GM12878 (cell line): ENCODE measurements at regions not wholly inside any gene's neighbourhood (a gene's known extent, or its start where the extent isn't known, plus 50 kb on each side); places are given as distances from the start of the nearest gene placed in this dataset.

ENCODE experiments used
- ATAC-seq: fragments of 200-7000 bp; cut with Tn5 transposase; 3 replicates; pipeline ENCODE4 v1.9.1; 2020; ENCODE audit warnings: mild to moderate bottlenecking, moderate library complexity
- BruUV-seq: library from RNA; stranded (reverse); fragments of 400-500 nt; replicated peaks from 2 replicates; lab custom pipeline; 2021; lab: Mats Ljungman, UMichigan
- CTCF ChIA-PET: fragments of 300-600 bp; sonication (Branson Sonifier 250); formaldehyde crosslinking; extraction: SDS; loops from one replicate; lab custom pipeline; 2021; ENCODE audit warnings: inconsistent platforms; lab: Yijun Ruan, JAX
- POLR2A ChIA-PET: fragments of 350-600 bp; formaldehyde crosslinking; extraction: SDS; loops from one replicate; lab custom pipeline; 2021; ENCODE audit warnings: inconsistent platforms; lab: Charles Lee
- RAD21 ChIA-PET: fragments of 300-600 bp; sonication (Branson Sonifier 250); formaldehyde crosslinking; loops from one replicate; lab custom pipeline; 2023; ENCODE audit warnings: antibody characterized with exemption; ENCODE audit not compliant: unreplicated experiment; lab: Charles Lee
- SMC1A ChIA-PET: fragments of 300-600 bp; sonication (Branson Sonifier 250); formaldehyde crosslinking; loops from one replicate; lab custom pipeline; 2023; ENCODE audit not compliant: unreplicated experiment, uncharacterized antibody; lab: Charles Lee
- DNase-seq: peaks from one replicate; pipeline ENCODE4 v3.0.0-alpha.2; 2011; ENCODE audit warnings: low read depth, low spot score
- FAIRE-seq: peaks from 3 replicates; lab custom pipeline; 2011; peaks lifted over from hg19 to GRCh38; lab: Jason Lieb, UNC
- H2AFZ ChIP-seq: 2 replicates; pipeline ENCODE4 v1.6.0; 2011; ENCODE audit warnings: low read depth, low read length, control low read depth; ENCODE audit not compliant: control insufficient read depth
- H3K27ac ChIP-seq: 2 replicates; pipeline ENCODE4 v1.5.1; 2011; ENCODE audit warnings: control low read depth; ENCODE audit not compliant: control insufficient read depth, insufficient read depth
- H3K27me3 ChIP-seq, 2 experiments: replicated peaks in 1 of 2; 2 replicates each; pipeline versions ENCODE4 v1.6.0 to v1.6.1; 2011; ENCODE audit warnings: low read length in 1 of 2; ENCODE audit not compliant: control insufficient read depth in 2 of 2, insufficient read depth in 2 of 2
- H3K36me3 ChIP-seq, 2 experiments: 2 replicates each; pipeline ENCODE4 v1.5.1; 2011; ENCODE audit warnings: low read length in 1 of 2; ENCODE audit not compliant: control insufficient read depth in 2 of 2, insufficient read depth in 2 of 2
- H3K4me1 ChIP-seq: 2 replicates; pipeline ENCODE4 v1.6.1; 2011; ENCODE audit warnings: mild to moderate bottlenecking, low read length, moderate library complexity, mixed read lengths; ENCODE audit not compliant: control insufficient read depth, insufficient read depth
- H3K4me2 ChIP-seq: 2 replicates; pipeline ENCODE4 v1.6.0; 2011; ENCODE audit warnings: control low read depth; ENCODE audit not compliant: control insufficient read depth, insufficient read depth
- H3K4me3 ChIP-seq: fragments of 200-600 bp; sonication (generic); 2 replicates; pipeline ENCODE4 v1.5.1; 2016
- H3K79me2 ChIP-seq: 2 replicates; pipeline ENCODE4 v1.6.0; 2011; ENCODE audit warnings: low read length; ENCODE audit not compliant: control insufficient read depth, insufficient read depth
- H3K9ac ChIP-seq: 2 replicates; pipeline ENCODE4 v1.8.0; 2011; ENCODE audit warnings: low read length, control low read depth, mixed read lengths; ENCODE audit not compliant: control insufficient read depth, insufficient read depth
- H3K9me3 ChIP-seq: replicated peaks from 3 replicates; pipeline ENCODE4 v1.5.1; 2011; ENCODE audit warnings: mild to moderate bottlenecking, low read length; ENCODE audit not compliant: control insufficient read depth, insufficient read depth
- H4K20me1 ChIP-seq: 2 replicates; pipeline ENCODE4 v1.6.0; 2011; ENCODE audit not compliant: control insufficient read depth, insufficient read depth
- EGR1 ChIP-seq, 2 experiments: IDR thresholded peaks; 1 replicate in 1 of 2; 2 replicates in 1 of 2; pipeline ENCODE4 v1.6.1; 2011 to 2012; ENCODE audit warnings: low read depth in 2 of 2, low read length in 2 of 2, borderline replicate concordance in 1 of 2, mild to moderate bottlenecking in 1 of 2, moderate library complexity in 1 of 2
- MTA3 ChIP-seq: IDR thresholded peaks from 2 replicates; pipeline ENCODE4 v1.6.1; 2012; ENCODE audit warnings: low read length, inconsistent platforms, borderline replicate concordance
- NFIC ChIP-seq: IDR thresholded peaks from 2 replicates; pipeline ENCODE4 v1.6.1; 2012; ENCODE audit warnings: low read depth, mild to moderate bottlenecking, inconsistent platforms, low read length, moderate library complexity
- NFYA ChIP-seq: IDR thresholded peaks from 2 replicates; pipeline ENCODE4 v1.6.1; 2011; ENCODE audit warnings: low read depth, mild to moderate bottlenecking, low read length, improper control_type of control experiment, borderline replicate concordance
- PAX8 ChIP-seq: fragments of 450-650 bp; IDR thresholded peaks from 2 replicates; pipeline ENCODE4 v1.6.1; 2017; ENCODE audit warnings: mild to moderate bottlenecking, moderate library complexity
- RELA ChIP-seq: fragments of 450-650 bp; IDR thresholded peaks from 2 replicates; pipeline ENCODE4 v1.8.0; 2014; ENCODE audit warnings: borderline replicate concordance; ENCODE audit not compliant: partially characterized antibody
- RELB ChIP-seq: fragments of 450-650 bp; IDR thresholded peaks from 2 replicates; pipeline ENCODE4 v1.6.1; 2017; ENCODE audit warnings: low read depth, mild to moderate bottlenecking, moderate library complexity
- SIN3A ChIP-seq: IDR thresholded peaks from 2 replicates; pipeline ENCODE4 v1.6.1; 2012; ENCODE audit warnings: low read depth, low read length, improper control_type of control experiment
- SP1 ChIP-seq: IDR thresholded peaks from one replicate; pipeline ENCODE4 v1.6.1; 2011; ENCODE audit warnings: low read depth, low read length
- SRF ChIP-seq, 2 experiments: IDR thresholded peaks; 2 replicates each; pipeline ENCODE4 v1.6.1; 2011; ENCODE audit warnings: low read depth in 2 of 2, low read length in 2 of 2, mild to moderate bottlenecking in 1 of 2, moderate library complexity in 1 of 2
- TCF7 ChIP-seq: IDR thresholded peaks from 2 replicates; pipeline ENCODE4 v1.6.1; 2014; ENCODE audit warnings: antibody characterized with exemption, borderline replicate concordance
- WRNIP1 ChIP-seq: IDR thresholded peaks from 2 replicates; pipeline ENCODE4 v1.6.1; 2011; ENCODE audit warnings: low read depth, low read length, improper control_type of control experiment, borderline replicate concordance
- WGBS: methylation state at CpG from one replicate; pipeline ENCODE4 v1.1.6; 2016; ENCODE audit warnings: low lambda C conversion rate; ENCODE audit not compliant: insufficient replicate concordance, insufficient coverage; ENCODE audit errors: missing lambda C conversion rate; 5-methylcytosine and 5-hydroxymethylcytosine counted together
- in situ Hi-C: fragments of 300-500 bp; cut with MboI; formaldehyde crosslinking; loops from 9 replicates; pipeline ENCODE4 v1.14.3; 2018; ENCODE audit warnings: mixed read lengths
- intact Hi-C: fragments of 100-400 bp; cut with micrococcal nuclease; formaldehyde crosslinking; loops from one replicate; pipeline ENCODE4 v1.14.2; 2022; ENCODE audit not compliant: unreplicated experiment
- TF ChIP-seq, protein P1 (sequence below): IDR thresholded peaks from 2 replicates; pipeline ENCODE4 v1.6.1; 2012; ENCODE audit warnings: low read depth, low read length, improper control_type of control experiment
- TF ChIP-seq, protein P2 (sequence below): IDR thresholded peaks from 2 replicates; pipeline ENCODE4 v1.6.1; 2011; ENCODE audit warnings: low read depth, mild to moderate bottlenecking, low read length, moderate library complexity, borderline replicate concordance; ENCODE audit errors: extremely low read depth
- TF ChIP-seq, protein P3 (sequence below): fragments of 450-650 bp; IDR thresholded peaks from 2 replicates; pipeline ENCODE4 v1.6.1; 2016; ENCODE audit warnings: mild to moderate bottlenecking

- H3K27ac ChIP-seq: no peak overlapping the region
- in situ Hi-C loops (no loop called here), intact Hi-C loops (no loop called here)
- no peaks in the 10 kb centered on the region for H4K20me1 ChIP-seq
- H2AFZ ChIP-seq: no peak overlapping the region
- 17% methylated on average over 8 of the region's 8 CpGs for WGBS
- TF ChIP-seq PAX8: no peak
- TF ChIP-seq, protein P1, sequence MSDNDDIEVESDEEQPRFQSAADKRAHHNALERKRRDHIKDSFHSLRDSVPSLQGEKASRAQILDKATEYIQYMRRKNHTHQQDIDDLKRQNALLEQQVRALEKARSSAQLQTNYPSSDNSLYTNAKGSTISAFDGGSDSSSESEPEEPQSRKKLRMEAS: no peak
- TF ChIP-seq RELB: no peak
- no peaks in the 10 kb centered on the region for H3K27me3 ChIP-seq
- ChIA-PET CTCF (no interaction called here), RAD21 (no interaction called here), SMC1A (interaction anchor here (1.1 kb wide), 1 partner anchor 13 kb away, joined by 3 read pairs; no protein-coding TSS in a partner anchor), POLR2A (no interaction called here)
- no peaks in the 10 kb centered on the region for H3K4me1 ChIP-seq
- no peaks in the 10 kb centered on the region for H3K79me2 ChIP-seq
- ATAC-seq (no peak), DNase-seq (no peak), FAIRE-seq (no peak)
- H3K36me3 ChIP-seq: no peaks in the 10 kb centered on the region
- H3K4me3 ChIP-seq: no peak overlapping the region
- no peaks in the 10 kb centered on the region; the same call in 2 of the 3 replicates for H3K9me3 ChIP-seq
- BruUV-seq: no TSS peak
- H3K4me2 ChIP-seq: no peak overlapping the region
- H3K9ac ChIP-seq: no peak overlapping the region
Measured at GRCh38 chr19:31500197-31500830, 151.1 kb upstream of the TSHZ3 start.

DNA sequence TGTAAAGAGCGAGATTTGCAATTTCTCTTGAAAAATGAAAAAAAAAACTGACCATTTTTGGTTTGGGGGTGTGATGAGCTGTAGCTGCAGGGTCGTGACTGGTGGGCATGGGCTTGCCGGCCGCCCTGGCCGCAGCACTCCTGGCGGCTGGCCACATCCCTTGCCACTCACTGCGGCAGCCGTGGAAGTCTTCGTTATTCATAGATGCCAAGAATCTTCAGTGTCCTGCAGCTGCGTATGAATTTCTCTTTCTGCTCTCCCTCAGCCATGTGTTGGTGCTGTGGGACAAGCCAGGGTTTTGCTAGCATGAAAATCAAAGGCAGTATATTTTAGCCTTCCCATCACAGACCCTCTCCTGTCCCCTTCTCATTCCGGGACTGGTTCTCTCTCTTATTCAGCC, 151.7 kb upstream of the TSHZ3 start:
- Histone ChIP-seq H3K27me3 (no peaks in the 10 kb centered on the region), H3K4me2 (no peak overlapping the region), H3K36me3 (no peaks in the 10 kb centered on the region), H3K79me2 (no peaks in the 10 kb centered on the region), H3K27ac (no peak overlapping the region), H3K4me1 (no peaks in the 10 kb centered on the region), H2AFZ (no peak overlapping the region), H3K9ac (no peak overlapping the region), H4K20me1 (no peaks in the 10 kb centered on the region), H3K4me3 (no peak overlapping the region), H3K9me3 (no peaks in the 10 kb centered on the region; the same call in 2 of the 3 replicates)
- in situ Hi-C loops: no loop called here
- intact Hi-C loops: no loop called here
- ChIA-PET POLR2A (no interaction called here), RAD21 (no interaction called here), CTCF (no interaction called here), SMC1A (interaction anchor here (1.1 kb wide), 1 partner anchor 12 kb away, joined by 3 read pairs; no protein-coding TSS in a partner anchor)
- no TSS peak for BruUV-seq
- 64% methylated on average over 11 of the region's 11 CpGs for whole genome bisulfite sequencing
- no peak for FAIRE-seq
- no peak for DNase-seq
- no peak for ATAC-seq
- TF ChIP-seq SRF (IDR thresholded peaks at IDR 0.05; ENCODE audit: low read depth in 2 of 2, low read length in 2 of 2) (no peak), WRNIP1 (no peak), RELA (no peak), SIN3A (no peak), NFYA (no peak), MTA3 (no peak), SP1 (no peak), NFIC (no peak), EGR1 (IDR thresholded peaks at IDR 0.05; ENCODE audit: borderline replicate concordance in 1 of 2, low read depth in 2 of 2, low read length in 2 of 2) (no peak), TCF7 (no peak)
- TF ChIP-seq, protein P2, sequence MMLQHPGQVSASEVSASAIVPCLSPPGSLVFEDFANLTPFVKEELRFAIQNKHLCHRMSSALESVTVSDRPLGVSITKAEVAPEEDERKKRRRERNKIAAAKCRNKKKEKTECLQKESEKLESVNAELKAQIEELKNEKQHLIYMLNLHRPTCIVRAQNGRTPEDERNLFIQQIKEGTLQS: no peak
- TF ChIP-seq, protein P3, sequence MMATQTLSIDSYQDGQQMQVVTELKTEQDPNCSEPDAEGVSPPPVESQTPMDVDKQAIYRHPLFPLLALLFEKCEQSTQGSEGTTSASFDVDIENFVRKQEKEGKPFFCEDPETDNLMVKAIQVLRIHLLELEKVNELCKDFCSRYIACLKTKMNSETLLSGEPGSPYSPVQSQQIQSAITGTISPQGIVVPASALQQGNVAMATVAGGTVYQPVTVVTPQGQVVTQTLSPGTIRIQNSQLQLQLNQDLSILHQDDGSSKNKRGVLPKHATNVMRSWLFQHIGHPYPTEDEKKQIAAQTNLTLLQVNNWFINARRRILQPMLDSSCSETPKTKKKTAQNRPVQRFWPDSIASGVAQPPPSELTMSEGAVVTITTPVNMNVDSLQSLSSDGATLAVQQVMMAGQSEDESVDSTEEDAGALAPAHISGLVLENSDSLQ: no peak
